Lower leg skin (tissue), 3 donors: ENCODE measurements at regions not wholly inside any gene's neighbourhood (a gene's known extent, or its start where the extent isn't known, plus 50 kb on each side); places are given as distances from the start of the nearest gene placed in this dataset.

ENCODE experiments used
- CTCF ChIP-seq, 3 donors: fragments of 450-650 bp; IDR thresholded peaks; one replicate each; pipeline ENCODE4 v1.5.1; 2016; ENCODE audit warnings: antibody characterized with exemption in 3 of 3, mild to moderate bottlenecking in 3 of 3, moderate library complexity in 2 of 3
- POLR2A ChIP-seq, 2 donors: fragments of 450-650 bp; IDR thresholded peaks; one replicate each; pipeline ENCODE4 v1.6.1; 2016 to 2017; ENCODE audit warnings: antibody characterized with exemption in 2 of 2, mild to moderate bottlenecking in 1 of 2, moderate library complexity in 1 of 2

DNA sequence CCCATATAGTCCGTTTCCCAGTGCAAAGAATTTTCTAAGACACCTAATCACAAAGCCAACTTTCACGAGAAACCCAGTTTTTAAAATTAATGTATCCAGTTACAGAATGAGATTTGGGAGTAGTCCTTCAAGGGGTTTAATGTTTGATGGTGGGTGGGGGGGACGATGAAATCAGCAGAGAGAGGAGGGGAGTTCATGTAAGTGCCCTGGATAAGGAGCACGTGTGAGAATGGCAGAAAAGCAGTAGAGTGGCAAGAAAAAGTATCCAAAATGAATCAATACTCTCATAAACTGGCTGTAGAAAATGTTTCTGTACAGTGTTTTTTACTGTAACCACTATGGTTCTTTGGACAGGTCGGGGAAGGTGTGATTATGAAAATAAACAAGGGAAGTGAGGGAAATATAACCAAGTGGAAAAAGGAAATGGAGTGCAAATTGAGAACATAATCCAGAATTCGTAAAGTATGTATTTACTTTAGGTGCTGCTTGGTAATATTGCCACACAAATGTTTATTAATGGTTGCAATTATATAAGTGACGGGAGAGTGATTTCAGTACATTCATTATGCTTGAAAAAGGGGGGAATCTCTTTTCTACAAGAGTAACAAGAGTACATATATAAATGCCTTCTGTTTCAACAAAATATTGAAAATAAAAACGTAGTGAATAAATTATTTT is 118.7 kb upstream of the RRP15 start:
- TF ChIP-seq CTCF (IDR thresholded peaks at IDR 0.05): no peak
- TF ChIP-seq POLR2A (IDR thresholded peaks at IDR 0.05): no peak
